Smooth muscle cell of the brain vasculature (primary cell): ENCODE measurements at regions not wholly inside any gene's neighbourhood (a gene's known extent, or its start where the extent isn't known, plus 50 kb on each side); places are given as distances from the start of the nearest gene placed in this dataset.
"Not testable (repeated sequence)": the region's sequence is repeated elsewhere in the genome, so short reads cannot be mapped to it uniquely, and the experiment has no call there.

Source experiments
- DNase-seq: peaks from one replicate; pipeline ENCODE4 v3.0.0-alpha.2; 2012; ENCODE audit warnings: low read depth, low spot score

- DNase-seq = no peak
Measured at GRCh38 chr21:35573472-35574374, 486.6 kb downstream of the SETD4 start.

- DNase-seq = no peak
Measured at GRCh38 chr21:35571910-35572309, 488.4 kb downstream of the SETD4 start.

- DNase-seq = no peak
Measured at GRCh38 chr21:35568643-35569042, 491.7 kb downstream of the SETD4 start.

- DNase-seq = no peak
Measured at GRCh38 chr21:35566874-35567273, 493.5 kb downstream of the SETD4 start.

- DNase-seq = peak; percentile 83
Measured at GRCh38 chr21:35565204-35565611, 495.1 kb downstream of the SETD4 start.

GRCh38 chr21:35563885-35564451 lies 496.4 kb downstream of the SETD4 start:
- DNase-seq = peak; percentile 97

- no peak for DNase-seq
Measured at GRCh38 chr21:35562876-35563275, 497.4 kb downstream of the SETD4 start.

GRCh38 chr21:35561116-35561515 lies 499.2 kb downstream of the SETD4 start:
- DNase-seq = no peak

GRCh38 chr21:35559829-35560225 lies 500.5 kb downstream of the SETD4 start:
- DNase-seq = no peak

- peak; percentile 82 for DNase-seq
Measured at GRCh38 chr21:35559128-35559828, 501.0 kb downstream of the SETD4 start.

- no peak for DNase-seq
Measured at GRCh38 chr21:35556536-35556935, 503.8 kb downstream of the SETD4 start.

GRCh38 chr21:35552483-35552882 lies 503.4 kb upstream of the RUNX1 start:
- not testable (repeated sequence) for DNase-seq

- DNase-seq = no peak
Measured at GRCh38 chr21:35548904-35549615, 500.0 kb upstream of the RUNX1 start.

- no peak for DNase-seq
Measured at GRCh38 chr21:35547946-35548774, 499.1 kb upstream of the RUNX1 start.

GRCh38 chr21:35543746-35544145 lies 494.6 kb upstream of the RUNX1 start:
- no peak for DNase-seq

GRCh38 chr21:35540950-35541638 lies 492.0 kb upstream of the RUNX1 start:
- DNase-seq = no peak

- DNase-seq = no peak
Measured at GRCh38 chr21:35538386-35538785, 489.3 kb upstream of the RUNX1 start.

GRCh38 chr21:35537604-35538003 lies 488.5 kb upstream of the RUNX1 start:
- no peak for DNase-seq

GRCh38 chr21:35533893-35534292 lies 484.8 kb upstream of the RUNX1 start:
- no peak for DNase-seq

- DNase-seq = no peak
Measured at GRCh38 chr21:35530766-35531165, 481.7 kb upstream of the RUNX1 start.
